ENCODE measurements at regions not wholly inside any gene's neighbourhood (a gene's known extent, or its start where the extent isn't known, plus 50 kb on each side); places are given as distances from the start of the nearest gene placed in this dataset.

- no peaks in the 10 kb centered on the region for H3K36me3 ChIP-seq (ENCODE audit: insufficient read depth, low read length)
- no peaks in the 10 kb centered on the region for H3K9me3 ChIP-seq (ENCODE audit: low read length)
- H3K4me3 ChIP-seq (ENCODE audit: low read length), result no peak overlapping the region
- no peak overlapping the region for H2AFZ ChIP-seq (ENCODE audit: low read depth, low read length)
- no peak overlapping the region for H3K4me2 ChIP-seq (ENCODE audit: low read length)
- no peaks in the 10 kb centered on the region for H3K9me2 ChIP-seq (ENCODE audit: insufficient read depth, low read length)
- no peaks in the 10 kb centered on the region for H3K27me3 ChIP-seq (ENCODE audit: insufficient read depth, low read depth, low read length)
- H3K27ac ChIP-seq (ENCODE audit: low read length), result no peak overlapping the region
- H3F3A ChIP-seq (ENCODE audit: insufficient read depth, low read length, poor library complexity, severe bottlenecking), result no peaks in the 10 kb centered on the region
- H3K9ac ChIP-seq (ENCODE audit: low read length), result no peak overlapping the region
- TF ChIP-seq TAF1 (IDR thresholded peaks at IDR 0.05; ENCODE audit: low read depth), result no peak
- TF ChIP-seq SMC3 (conservative IDR thresholded peaks at IDR 0.05; ENCODE audit: poor library complexity), result no peak
- TF ChIP-seq EP300 (conservative IDR thresholded peaks at IDR 0.05; ENCODE audit: poor library complexity, severe bottlenecking), result no peak
- no peak for TF ChIP-seq EZH2 (IDR thresholded peaks at IDR 0.05; ENCODE audit: borderline replicate concordance, insufficient read depth, low read length, poor library complexity, severe bottlenecking)
- H4K20me1 ChIP-seq (ENCODE audit: insufficient read depth), result no peaks in the 10 kb centered on the region
- no peaks in the 10 kb centered on the region for H3K79me2 ChIP-seq (replicated peaks; ENCODE audit: insufficient read depth, low read length)
Observed at GRCh38 chr13:81762449-81762848, 1421.5 kb upstream of the SPRY2 start.

- H4K20me1 ChIP-seq (ENCODE audit: insufficient read depth), result no peaks in the 10 kb centered on the region
- no peak overlapping the region for H3K9ac ChIP-seq (ENCODE audit: low read length)
- H3K4me2 ChIP-seq (ENCODE audit: low read length), result no peak overlapping the region
- no peak overlapping the region for H3K27ac ChIP-seq (ENCODE audit: low read length)
- H3K9me2 ChIP-seq (ENCODE audit: insufficient read depth, low read length), result no peaks in the 10 kb centered on the region
- TF ChIP-seq EP300 (conservative IDR thresholded peaks at IDR 0.05; ENCODE audit: poor library complexity, severe bottlenecking), result no peak
- no peak for TF ChIP-seq SMC3 (conservative IDR thresholded peaks at IDR 0.05; ENCODE audit: poor library complexity)
- TF ChIP-seq EZH2 (IDR thresholded peaks at IDR 0.05; ENCODE audit: borderline replicate concordance, insufficient read depth, low read length, poor library complexity, severe bottlenecking), result no peak
- no peak overlapping the region for H3K4me3 ChIP-seq (ENCODE audit: low read length)
- no peaks in the 10 kb centered on the region for H3K9me3 ChIP-seq (ENCODE audit: low read length)
- H3K79me2 ChIP-seq (replicated peaks; ENCODE audit: insufficient read depth, low read length), result no peaks in the 10 kb centered on the region
- no peaks in the 10 kb centered on the region for H3F3A ChIP-seq (ENCODE audit: insufficient read depth, low read length, poor library complexity, severe bottlenecking)
- no peak overlapping the region for H2AFZ ChIP-seq (ENCODE audit: low read depth, low read length)
- no peaks in the 10 kb centered on the region for H3K36me3 ChIP-seq (ENCODE audit: insufficient read depth, low read length)
- no peaks in the 10 kb centered on the region for H3K27me3 ChIP-seq (ENCODE audit: insufficient read depth, low read depth, low read length)
Observed at GRCh38 chr13:81760316-81760715, 1419.4 kb upstream of the SPRY2 start.

DNA sequence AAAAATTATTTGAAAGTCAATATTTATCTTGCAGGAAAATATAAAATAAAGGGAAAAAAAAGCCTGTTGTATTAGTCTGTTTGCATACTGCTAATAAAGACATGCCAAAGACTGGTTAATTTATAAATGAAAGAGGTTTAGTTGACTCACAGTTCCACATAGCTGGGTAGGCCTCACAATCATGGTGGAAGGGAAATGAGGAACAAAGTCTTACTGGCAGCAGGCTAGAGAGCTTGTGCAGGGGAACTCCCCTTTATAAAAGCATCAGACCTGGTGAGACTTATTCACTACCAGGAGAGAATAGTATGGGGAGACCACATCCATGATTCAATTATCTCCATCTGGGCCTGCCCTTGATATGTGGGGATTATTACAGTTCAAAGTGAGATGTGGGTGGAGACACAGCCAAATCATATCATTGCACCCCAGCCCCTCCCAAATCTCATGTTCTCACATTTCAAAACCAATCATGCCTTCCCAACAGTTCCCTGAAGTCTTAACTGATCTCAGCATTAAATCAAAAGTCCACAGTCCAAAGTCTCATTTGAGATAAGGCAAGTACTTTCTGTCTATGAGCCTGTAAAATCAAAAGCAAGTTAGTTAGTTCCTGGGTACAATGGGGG lies 1416.5 kb upstream of the SPRY2 start:
- H2AFZ ChIP-seq (ENCODE audit: low read depth, low read length), result no peak overlapping the region
- H3K27me3 ChIP-seq (ENCODE audit: insufficient read depth, low read depth, low read length), result no peaks in the 10 kb centered on the region
- H3K4me3 ChIP-seq (ENCODE audit: low read length), result no peak overlapping the region
- H3K4me2 ChIP-seq (ENCODE audit: low read length), result no peak overlapping the region
- no peaks in the 10 kb centered on the region for H3K9me2 ChIP-seq (ENCODE audit: insufficient read depth, low read length)
- H3K9me3 ChIP-seq (ENCODE audit: low read length), result no peaks in the 10 kb centered on the region
- no peaks in the 10 kb centered on the region for H3K79me2 ChIP-seq (replicated peaks; ENCODE audit: insufficient read depth, low read length)
- no peak overlapping the region for H3K9ac ChIP-seq (ENCODE audit: low read length)
- H3K27ac ChIP-seq (ENCODE audit: low read length), result no peak overlapping the region
- H4K20me1 ChIP-seq (ENCODE audit: insufficient read depth), result no peaks in the 10 kb centered on the region
- H3F3A ChIP-seq (ENCODE audit: insufficient read depth, low read length, poor library complexity, severe bottlenecking), result no peaks in the 10 kb centered on the region
- TF ChIP-seq SMC3 (conservative IDR thresholded peaks at IDR 0.05; ENCODE audit: poor library complexity), result no peak
- TF ChIP-seq, protein P1, sequence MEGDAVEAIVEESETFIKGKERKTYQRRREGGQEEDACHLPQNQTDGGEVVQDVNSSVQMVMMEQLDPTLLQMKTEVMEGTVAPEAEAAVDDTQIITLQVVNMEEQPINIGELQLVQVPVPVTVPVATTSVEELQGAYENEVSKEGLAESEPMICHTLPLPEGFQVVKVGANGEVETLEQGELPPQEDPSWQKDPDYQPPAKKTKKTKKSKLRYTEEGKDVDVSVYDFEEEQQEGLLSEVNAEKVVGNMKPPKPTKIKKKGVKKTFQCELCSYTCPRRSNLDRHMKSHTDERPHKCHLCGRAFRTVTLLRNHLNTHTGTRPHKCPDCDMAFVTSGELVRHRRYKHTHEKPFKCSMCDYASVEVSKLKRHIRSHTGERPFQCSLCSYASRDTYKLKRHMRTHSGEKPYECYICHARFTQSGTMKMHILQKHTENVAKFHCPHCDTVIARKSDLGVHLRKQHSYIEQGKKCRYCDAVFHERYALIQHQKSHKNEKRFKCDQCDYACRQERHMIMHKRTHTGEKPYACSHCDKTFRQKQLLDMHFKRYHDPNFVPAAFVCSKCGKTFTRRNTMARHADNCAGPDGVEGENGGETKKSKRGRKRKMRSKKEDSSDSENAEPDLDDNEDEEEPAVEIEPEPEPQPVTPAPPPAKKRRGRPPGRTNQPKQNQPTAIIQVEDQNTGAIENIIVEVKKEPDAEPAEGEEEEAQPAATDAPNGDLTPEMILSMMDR (IDR thresholded peaks at IDR 0.05; ENCODE audit: poor library complexity, severe bottlenecking), result no peak
- TF ChIP-seq EZH2 (IDR thresholded peaks at IDR 0.05; ENCODE audit: borderline replicate concordance, insufficient read depth, low read length, poor library complexity, severe bottlenecking), result no peak
- TF ChIP-seq RAD21 (conservative IDR thresholded peaks at IDR 0.05), result no peak
- TF ChIP-seq POLR2AphosphoS5 (IDR thresholded peaks at IDR 0.05), result no peak
- TF ChIP-seq, protein P2, sequence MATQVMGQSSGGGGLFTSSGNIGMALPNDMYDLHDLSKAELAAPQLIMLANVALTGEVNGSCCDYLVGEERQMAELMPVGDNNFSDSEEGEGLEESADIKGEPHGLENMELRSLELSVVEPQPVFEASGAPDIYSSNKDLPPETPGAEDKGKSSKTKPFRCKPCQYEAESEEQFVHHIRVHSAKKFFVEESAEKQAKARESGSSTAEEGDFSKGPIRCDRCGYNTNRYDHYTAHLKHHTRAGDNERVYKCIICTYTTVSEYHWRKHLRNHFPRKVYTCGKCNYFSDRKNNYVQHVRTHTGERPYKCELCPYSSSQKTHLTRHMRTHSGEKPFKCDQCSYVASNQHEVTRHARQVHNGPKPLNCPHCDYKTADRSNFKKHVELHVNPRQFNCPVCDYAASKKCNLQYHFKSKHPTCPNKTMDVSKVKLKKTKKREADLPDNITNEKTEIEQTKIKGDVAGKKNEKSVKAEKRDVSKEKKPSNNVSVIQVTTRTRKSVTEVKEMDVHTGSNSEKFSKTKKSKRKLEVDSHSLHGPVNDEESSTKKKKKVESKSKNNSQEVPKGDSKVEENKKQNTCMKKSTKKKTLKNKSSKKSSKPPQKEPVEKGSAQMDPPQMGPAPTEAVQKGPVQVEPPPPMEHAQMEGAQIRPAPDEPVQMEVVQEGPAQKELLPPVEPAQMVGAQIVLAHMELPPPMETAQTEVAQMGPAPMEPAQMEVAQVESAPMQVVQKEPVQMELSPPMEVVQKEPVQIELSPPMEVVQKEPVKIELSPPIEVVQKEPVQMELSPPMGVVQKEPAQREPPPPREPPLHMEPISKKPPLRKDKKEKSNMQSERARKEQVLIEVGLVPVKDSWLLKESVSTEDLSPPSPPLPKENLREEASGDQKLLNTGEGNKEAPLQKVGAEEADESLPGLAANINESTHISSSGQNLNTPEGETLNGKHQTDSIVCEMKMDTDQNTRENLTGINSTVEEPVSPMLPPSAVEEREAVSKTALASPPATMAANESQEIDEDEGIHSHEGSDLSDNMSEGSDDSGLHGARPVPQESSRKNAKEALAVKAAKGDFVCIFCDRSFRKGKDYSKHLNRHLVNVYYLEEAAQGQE (IDR thresholded peaks at IDR 0.05; ENCODE audit: borderline replicate concordance), result no peak
- TF ChIP-seq TAF1 (IDR thresholded peaks at IDR 0.05; ENCODE audit: low read depth), result no peak
- no peak for TF ChIP-seq EP300 (conservative IDR thresholded peaks at IDR 0.05; ENCODE audit: poor library complexity, severe bottlenecking)
- TF ChIP-seq MXI1 (conservative IDR thresholded peaks at IDR 0.05; ENCODE audit: poor library complexity, severe bottlenecking), result no peak
- no peaks in the 10 kb centered on the region for H3K36me3 ChIP-seq (ENCODE audit: insufficient read depth, low read length)
